Retinal pigment epithelial cell (primary cell): ENCODE measurements at regions not wholly inside any gene's neighbourhood (a gene's known extent, or its start where the extent isn't known, plus 50 kb on each side); places are given as distances from the start of the nearest gene placed in this dataset.

Source experiments
- DNase-seq: peaks from one replicate; pipeline ENCODE4 v3.0.0-alpha.2; 2010; ENCODE audit warnings: low read depth
- H3K4me3 ChIP-seq: 2 replicates; pipeline ENCODE4 v1.5.1; 2011; ENCODE audit warnings: mild to moderate bottlenecking, low read length, control low read depth, moderate library complexity
- TF ChIP-seq, protein P1 (sequence below): conservative IDR thresholded peaks from 2 replicates; pipeline ENCODE4 v1.5.1; 2011; ENCODE audit warnings: low read depth, low read length, control low read depth, inconsistent platforms

DNA sequence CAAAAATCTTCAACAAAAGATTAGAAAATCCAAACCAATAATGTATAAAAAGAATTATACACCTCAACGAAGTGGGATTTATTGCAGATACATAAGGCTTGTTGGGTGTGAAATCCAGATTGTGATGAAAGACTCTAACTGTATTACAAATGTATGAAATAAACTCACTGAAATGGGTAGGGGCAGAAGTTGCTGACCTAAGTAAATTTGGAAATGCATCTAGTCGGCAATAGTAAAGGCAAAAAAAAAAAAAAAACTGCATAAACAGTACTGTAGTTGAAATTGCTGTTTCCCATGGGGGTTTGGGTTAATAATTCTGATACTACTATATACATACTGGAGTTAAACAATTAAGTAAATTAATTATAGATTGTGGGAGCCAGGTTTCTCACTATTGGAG is 130.7 kb upstream of the MAGEB18 start:
- H3K4me3 ChIP-seq: no peak overlapping the region
- TF ChIP-seq, protein P1, sequence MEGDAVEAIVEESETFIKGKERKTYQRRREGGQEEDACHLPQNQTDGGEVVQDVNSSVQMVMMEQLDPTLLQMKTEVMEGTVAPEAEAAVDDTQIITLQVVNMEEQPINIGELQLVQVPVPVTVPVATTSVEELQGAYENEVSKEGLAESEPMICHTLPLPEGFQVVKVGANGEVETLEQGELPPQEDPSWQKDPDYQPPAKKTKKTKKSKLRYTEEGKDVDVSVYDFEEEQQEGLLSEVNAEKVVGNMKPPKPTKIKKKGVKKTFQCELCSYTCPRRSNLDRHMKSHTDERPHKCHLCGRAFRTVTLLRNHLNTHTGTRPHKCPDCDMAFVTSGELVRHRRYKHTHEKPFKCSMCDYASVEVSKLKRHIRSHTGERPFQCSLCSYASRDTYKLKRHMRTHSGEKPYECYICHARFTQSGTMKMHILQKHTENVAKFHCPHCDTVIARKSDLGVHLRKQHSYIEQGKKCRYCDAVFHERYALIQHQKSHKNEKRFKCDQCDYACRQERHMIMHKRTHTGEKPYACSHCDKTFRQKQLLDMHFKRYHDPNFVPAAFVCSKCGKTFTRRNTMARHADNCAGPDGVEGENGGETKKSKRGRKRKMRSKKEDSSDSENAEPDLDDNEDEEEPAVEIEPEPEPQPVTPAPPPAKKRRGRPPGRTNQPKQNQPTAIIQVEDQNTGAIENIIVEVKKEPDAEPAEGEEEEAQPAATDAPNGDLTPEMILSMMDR: no peak
- no peak for DNase-seq

GRCh38 chrX:26008042-26008441 is 130.1 kb upstream of the MAGEB18 start:
- TF ChIP-seq, protein P1: no peak
- H3K4me3 ChIP-seq: no peak overlapping the region
- no peak for DNase-seq

GRCh38 chrX:26008691-26009090 is 129.5 kb upstream of the MAGEB18 start:
- no peak overlapping the region for H3K4me3 ChIP-seq
- TF ChIP-seq, protein P1: no peak
- DNase-seq: no peak

DNA sequence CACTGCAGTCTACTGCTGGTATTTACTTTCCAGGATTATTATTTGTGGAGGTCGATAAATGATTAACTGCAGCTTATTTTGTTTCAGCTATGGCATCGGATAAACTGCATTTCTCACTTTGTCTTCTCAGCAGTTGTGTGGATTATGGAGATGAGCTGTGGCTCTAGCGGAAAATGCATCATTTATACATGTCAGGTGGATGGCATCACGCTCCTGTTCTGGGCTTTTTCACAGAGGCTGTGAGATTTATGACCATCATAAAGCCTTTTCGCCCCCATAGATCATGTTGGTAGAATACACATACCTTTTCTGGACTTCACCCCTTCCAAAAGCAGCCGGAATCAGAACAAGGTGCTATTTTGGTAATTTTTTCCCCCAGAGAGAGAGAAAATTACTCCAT is 118.8 kb upstream of the MAGEB18 start:
- DNase-seq: no peak
- TF ChIP-seq, protein P1: no peak
- no peak overlapping the region for H3K4me3 ChIP-seq

DNA sequence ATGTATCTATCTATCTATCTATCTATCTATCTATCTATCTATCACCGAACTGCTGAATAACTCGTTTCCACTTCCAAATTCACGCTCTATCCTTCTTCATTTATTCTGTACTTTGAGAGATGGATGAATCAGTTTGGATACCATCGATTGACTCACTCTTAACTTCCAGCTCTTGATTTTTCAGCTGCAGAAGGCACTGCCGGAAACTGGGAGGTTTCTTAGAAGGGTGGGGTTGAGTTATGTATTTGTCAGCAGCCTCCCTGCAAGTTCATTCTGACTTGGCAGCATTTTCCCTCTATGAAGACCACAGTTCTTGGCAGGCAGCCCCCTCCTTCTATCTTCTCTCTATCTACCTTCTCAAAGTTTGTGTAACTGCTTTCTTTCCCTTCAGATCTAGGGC is 112.0 kb upstream of the MAGEB18 start:
- no peak for DNase-seq
- TF ChIP-seq, protein P1: no peak

DNA sequence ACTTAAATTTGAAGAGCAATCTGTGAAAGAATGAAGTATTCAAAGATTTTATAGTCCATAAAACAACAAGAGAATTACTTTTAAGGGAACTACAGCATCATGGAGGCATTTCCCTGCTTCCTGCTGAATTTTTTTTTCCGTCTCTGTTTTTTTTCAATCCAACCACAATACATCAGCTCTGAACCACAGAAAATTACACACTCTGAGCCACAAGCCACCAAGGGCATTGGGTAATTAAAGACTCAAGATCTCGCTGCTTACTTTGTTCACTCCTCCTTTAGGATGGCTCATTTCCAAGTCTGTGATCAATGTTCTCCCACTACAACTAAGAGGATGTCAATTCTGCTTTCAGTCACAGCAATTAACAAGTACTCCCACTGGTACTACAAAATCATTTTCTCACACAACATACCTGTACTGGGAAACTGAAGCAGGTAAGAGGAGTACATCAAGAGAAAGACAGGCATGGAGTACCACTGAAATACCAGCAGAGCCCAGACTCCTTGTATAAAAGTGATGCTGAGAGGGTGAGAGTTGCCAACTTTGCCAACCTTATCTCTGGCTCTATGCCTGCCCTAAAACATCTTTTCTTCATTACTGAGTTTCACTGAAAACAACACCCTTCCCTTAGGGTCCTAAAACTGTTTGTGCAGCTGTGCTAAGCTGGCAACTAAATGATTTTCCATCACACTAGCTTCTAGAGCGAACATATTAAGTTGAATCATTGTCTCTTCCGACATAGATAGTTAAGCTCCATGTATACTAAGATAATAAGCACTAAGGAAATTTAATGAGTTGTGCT is 105.8 kb upstream of the MAGEB18 start:
- no peak overlapping the region for H3K4me3 ChIP-seq
- no peak for DNase-seq
- TF ChIP-seq, protein P1: no peak

More for the DNA sequence above, 112.0 kb upstream of the MAGEB18 start:
- no peak overlapping the region for H3K4me3 ChIP-seq

- TF ChIP-seq, protein P1: no peak
- no peak for DNase-seq
- no peak overlapping the region for H3K4me3 ChIP-seq
Measured at GRCh38 chrX:26037367-26037766, 100.8 kb upstream of the MAGEB18 start.
